Posterior cingulate gyrus (tissue), 11 donors: ENCODE measurements at regions not wholly inside any gene's neighbourhood (a gene's known extent, or its start where the extent isn't known, plus 50 kb on each side); places are given as distances from the start of the nearest gene placed in this dataset.
"Not testable (repeated sequence)": the region's sequence is repeated elsewhere in the genome, so short reads cannot be mapped to it uniquely, and the experiment has no call there.

Source experiments
- DNase-seq, 10 donors: peaks; one replicate each; pipeline versions ENCODE4 v3.0.0 to v3.0.0-alpha.2; 2020 to 2021; ENCODE audit warnings: mixed read lengths in 3 of 10
- intact Hi-C: fragments of 100-400 bp; cut with DNase I; formaldehyde crosslinking; loops from one replicate; pipeline ENCODE4 v1.15.1; 2023

DNA sequence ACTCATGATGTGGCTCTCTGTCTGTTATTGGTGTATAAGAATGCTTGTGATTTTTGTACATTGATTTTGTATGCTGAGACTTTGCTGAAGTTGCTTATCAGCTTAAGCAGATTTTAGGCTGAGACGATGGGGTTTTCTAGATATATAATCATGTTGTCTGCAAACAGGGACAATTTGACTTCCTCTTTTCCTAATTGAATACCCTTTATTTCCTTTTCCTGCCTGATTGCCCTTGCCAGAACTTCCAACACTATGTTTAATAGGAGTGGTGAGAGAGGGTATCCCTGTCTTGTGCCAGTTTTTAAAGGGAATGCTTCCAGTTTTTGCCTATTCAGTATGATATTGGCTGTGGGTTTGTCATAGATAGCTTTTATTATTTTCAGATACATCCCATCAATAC lies 5271.3 kb upstream of the TPTE start:
- intact Hi-C loops, DNase-seq: not testable (repeated sequence)

GRCh38 chr21:5251162-5251561 lies 5270.2 kb upstream of the TPTE start:
- intact Hi-C loops, DNase-seq: not testable (repeated sequence)

DNA sequence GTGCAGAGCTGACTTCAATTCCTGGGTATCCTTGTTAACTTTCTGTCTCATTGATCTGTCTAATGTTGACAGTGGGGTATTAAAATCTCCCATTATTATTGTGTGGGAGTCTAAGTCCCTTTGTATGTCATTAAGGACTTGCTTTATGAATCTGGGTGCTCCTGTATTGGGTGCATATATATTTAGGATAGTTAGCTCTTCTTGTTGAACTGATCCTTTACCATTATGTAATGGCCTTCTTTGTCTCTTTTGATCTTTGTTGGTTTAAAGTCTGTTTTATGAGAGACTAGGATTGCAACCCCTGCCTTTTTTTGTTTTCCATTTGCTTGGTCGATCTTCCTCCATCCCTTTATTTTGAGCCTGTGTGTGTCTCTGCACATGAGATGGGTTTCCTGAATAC lies 5269.5 kb upstream of the TPTE start:
- intact Hi-C loops, DNase-seq: not testable (repeated sequence)
